ENCODE measurements at regions not wholly inside any gene's neighbourhood (a gene's known extent, or its start where the extent isn't known, plus 50 kb on each side); places are given as distances from the start of the nearest gene placed in this dataset.

GRCh38 chr7:54161621-54162020 lies 380.6 kb upstream of the VSTM2A start:
- BruUV-seq (replicated peaks), result no TSS peak
- no peak overlapping the region for H2AFZ ChIP-seq (replicated peaks; ENCODE audit: low read length, poor library complexity)
- no peak overlapping the region for H4K8ac ChIP-seq (ENCODE audit: low read depth in 2 of 2, low read length in 2 of 2)
- no peaks in the 10 kb centered on the region for H3K27me3 ChIP-seq (ENCODE audit: control insufficient read depth, insufficient read depth, low read length)
- no peaks in the 10 kb centered on the region for H3K4me1 ChIP-seq (ENCODE audit: control insufficient read depth, insufficient read depth, low read length)
- no peak overlapping the region for H3K4me3 ChIP-seq (ENCODE audit: insufficient read depth, low read depth, low read length)
- no CpG with 5 or more reads among the region's 4 CpGs for WGBS, 2 experiments (ENCODE audit: extremely low coverage in 2 of 2, insufficient read length in 1 of 2)
- no peak overlapping the region for H3K14ac ChIP-seq (replicated peaks; ENCODE audit: low read depth, low read length)
- POLR2A ChIA-PET (ENCODE audit: unreplicated experiment), result no interaction called here
- H2AK9ac ChIP-seq (replicated peaks; ENCODE audit: low read depth, low read length, poor library complexity), result no peak overlapping the region
- no peak overlapping the region for H3K27ac ChIP-seq (ENCODE audit: insufficient read depth, low read length)
- no peak overlapping the region for H3K4me2 ChIP-seq (ENCODE audit: low read depth, low read length)
- no peak overlapping the region for H2AK5ac ChIP-seq (ENCODE audit: low read depth, low read length)
- H2BK5ac ChIP-seq (ENCODE audit: low read depth, low read length, poor library complexity, severe bottlenecking), result no peak overlapping the region
- no peak overlapping the region for H3K23ac ChIP-seq (ENCODE audit: low read depth, low read length)
- H4K20me1 ChIP-seq (ENCODE audit: insufficient read depth, low read length), result no peaks in the 10 kb centered on the region
- dilution Hi-C loops (cut with HindIII; ENCODE audit: low sequenced_read_pairs, unreplicated experiment), result no loop called here
- DNase-seq (no peak), ATAC-seq (ENCODE audit: low read depth) (no peak)
- no peak overlapping the region for H3K4ac ChIP-seq (ENCODE audit: low read depth, low read length)
- H3K9ac ChIP-seq (ENCODE audit: low read depth, low read length), result no peak overlapping the region
- H2BK120ac ChIP-seq (ENCODE audit: low read depth, low read length), result no peak overlapping the region
- intact Hi-C loops (cut with micrococcal nuclease), result no loop called here
- no peak overlapping the region for H2BK15ac ChIP-seq (ENCODE audit: low read depth, low read length)
- no peak overlapping the region for H4K5ac ChIP-seq (ENCODE audit: low read depth, low read length)
- no peaks in the 10 kb centered on the region for H3K36me3 ChIP-seq (ENCODE audit: control insufficient read depth, insufficient read depth, low read length)
- H3K9me1 ChIP-seq (ENCODE audit: insufficient read depth, low read length), result no peaks in the 10 kb centered on the region
- in situ Hi-C loops (cut with MboI; ENCODE audit: low sequenced_read_pairs), result no loop called here
- TF ChIP-seq FOS (IDR thresholded peaks at IDR 0.05; ENCODE audit: low read depth, low read length) (no peak), RAD21 (IDR thresholded peaks at IDR 0.05; ENCODE audit: low read length) (no peak), ELK1 (IDR thresholded peaks at IDR 0.05; ENCODE audit: borderline replicate concordance, low read depth, low read length) (no peak), CHD1 (IDR thresholded peaks at IDR 0.05; ENCODE audit: low read depth, low read length) (no peak), SMC3 (IDR thresholded peaks at IDR 0.05; ENCODE audit: low read depth, low read length) (no peak), MAZ (IDR thresholded peaks at IDR 0.05; ENCODE audit: borderline replicate concordance, low read depth, low read length) (no peak), CEBPB (IDR thresholded peaks at IDR 0.05; ENCODE audit: low read depth, low read length) (no peak), POLR2A (IDR thresholded peaks at IDR 0.05; ENCODE audit: low read depth, low read length) (no peak), MXI1 (IDR thresholded peaks at IDR 0.05; ENCODE audit: borderline replicate concordance, low read depth, low read length) (no peak), MAFK (IDR thresholded peaks at IDR 0.05; ENCODE audit: low read depth, low read length) (no peak), RFX5 (IDR thresholded peaks at IDR 0.05; ENCODE audit: low read depth, low read length) (no peak), BHLHE40 (IDR thresholded peaks at IDR 0.05; ENCODE audit: low read depth, low read length) (no peak), RCOR1 (IDR thresholded peaks at IDR 0.05; ENCODE audit: insufficient replicate concordance, low read length) (no peak), NFE2L2 (IDR thresholded peaks at IDR 0.05; ENCODE audit: low read depth, low read length) (no peak)
- TF ChIP-seq, protein P1, sequence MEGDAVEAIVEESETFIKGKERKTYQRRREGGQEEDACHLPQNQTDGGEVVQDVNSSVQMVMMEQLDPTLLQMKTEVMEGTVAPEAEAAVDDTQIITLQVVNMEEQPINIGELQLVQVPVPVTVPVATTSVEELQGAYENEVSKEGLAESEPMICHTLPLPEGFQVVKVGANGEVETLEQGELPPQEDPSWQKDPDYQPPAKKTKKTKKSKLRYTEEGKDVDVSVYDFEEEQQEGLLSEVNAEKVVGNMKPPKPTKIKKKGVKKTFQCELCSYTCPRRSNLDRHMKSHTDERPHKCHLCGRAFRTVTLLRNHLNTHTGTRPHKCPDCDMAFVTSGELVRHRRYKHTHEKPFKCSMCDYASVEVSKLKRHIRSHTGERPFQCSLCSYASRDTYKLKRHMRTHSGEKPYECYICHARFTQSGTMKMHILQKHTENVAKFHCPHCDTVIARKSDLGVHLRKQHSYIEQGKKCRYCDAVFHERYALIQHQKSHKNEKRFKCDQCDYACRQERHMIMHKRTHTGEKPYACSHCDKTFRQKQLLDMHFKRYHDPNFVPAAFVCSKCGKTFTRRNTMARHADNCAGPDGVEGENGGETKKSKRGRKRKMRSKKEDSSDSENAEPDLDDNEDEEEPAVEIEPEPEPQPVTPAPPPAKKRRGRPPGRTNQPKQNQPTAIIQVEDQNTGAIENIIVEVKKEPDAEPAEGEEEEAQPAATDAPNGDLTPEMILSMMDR (conservative IDR thresholded peaks at IDR 0.05; ENCODE audit: low read depth, low read length), result no peak
- TF ChIP-seq, protein P2, sequence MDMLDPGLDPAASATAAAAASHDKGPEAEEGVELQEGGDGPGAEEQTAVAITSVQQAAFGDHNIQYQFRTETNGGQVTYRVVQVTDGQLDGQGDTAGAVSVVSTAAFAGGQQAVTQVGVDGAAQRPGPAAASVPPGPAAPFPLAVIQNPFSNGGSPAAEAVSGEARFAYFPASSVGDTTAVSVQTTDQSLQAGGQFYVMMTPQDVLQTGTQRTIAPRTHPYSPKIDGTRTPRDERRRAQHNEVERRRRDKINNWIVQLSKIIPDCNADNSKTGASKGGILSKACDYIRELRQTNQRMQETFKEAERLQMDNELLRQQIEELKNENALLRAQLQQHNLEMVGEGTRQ (IDR thresholded peaks at IDR 0.05; ENCODE audit: low read depth, low read length), result no peak
- H3K9me3 ChIP-seq (ENCODE audit: control insufficient read depth, insufficient read depth, low read length), result peaks cover 6% of the 10 kb centered on the region
- no peak overlapping the region for H2BK20ac ChIP-seq (ENCODE audit: low read depth, low read length)
- H3K18ac ChIP-seq (ENCODE audit: low read depth, low read length), result no peak overlapping the region
- CTCF ChIA-PET, result no interaction called here
- H4K91ac ChIP-seq (ENCODE audit: insufficient read depth, low read depth, low read length), result no peak overlapping the region
- no peak overlapping the region for H3K56ac ChIP-seq (ENCODE audit: extremely low read depth, insufficient read depth, low read length)
- H3K79me1 ChIP-seq (ENCODE audit: low read depth in 1 of 2, low read length in 2 of 2), result no peaks in the 10 kb centered on the region
